NB4 (cell line): ENCODE measurements at regions not wholly inside any gene's neighbourhood (a gene's known extent, or its start where the extent isn't known, plus 50 kb on each side); places are given as distances from the start of the nearest gene placed in this dataset.

Experiments
- DNase-seq: peaks from one replicate; pipeline ENCODE4 v3.0.0; 2010; ENCODE audit warnings: low read depth
- H3K4me3 ChIP-seq: one replicate; pipeline ENCODE4 v1.5.1; 2011; ENCODE audit warnings: mild to moderate bottlenecking, low read depth, low read length, moderate library complexity
- MYC ChIP-seq: IDR thresholded peaks from 2 replicates; pipeline ENCODE4 v1.6.1; 2011; ENCODE audit warnings: low read depth, low read length
- POLR2A ChIP-seq: IDR thresholded peaks from 2 replicates; pipeline ENCODE4 v1.6.1; 2011; ENCODE audit warnings: mild to moderate bottlenecking; ENCODE audit not compliant: insufficient read length; ENCODE audit errors: extremely low read depth
- TF ChIP-seq, protein P1 (sequence below): IDR thresholded peaks from one replicate; pipeline ENCODE4 v1.5.1; 2012; ENCODE audit warnings: low read depth, low read length
- TF ChIP-seq, protein P2 (sequence below): IDR thresholded peaks from 2 replicates; pipeline ENCODE4 v1.6.1; 2011; ENCODE audit warnings: low read depth, low read length

DNA sequence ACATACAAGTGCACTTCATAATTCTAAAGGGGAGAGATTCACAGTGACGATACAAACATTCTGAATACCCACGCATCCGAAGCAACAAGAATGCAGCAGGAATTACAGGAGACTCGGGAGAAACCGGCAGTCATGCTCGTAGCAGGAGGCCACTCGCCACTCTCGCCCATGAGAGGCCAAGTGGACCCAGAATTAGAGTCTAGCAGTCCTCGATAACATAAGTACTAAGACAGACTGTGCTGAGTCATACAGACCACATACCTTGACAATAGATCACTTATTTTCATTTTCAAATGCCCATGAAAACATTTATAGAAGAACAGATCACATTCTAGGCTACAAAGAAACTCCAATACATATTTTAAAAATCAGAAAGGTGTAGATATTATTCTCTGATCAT, 299.1 kb upstream of the TSHZ3 start:
- no peak for DNase-seq
- H3K4me3 ChIP-seq, result no peak overlapping the region
- TF ChIP-seq, protein P1, sequence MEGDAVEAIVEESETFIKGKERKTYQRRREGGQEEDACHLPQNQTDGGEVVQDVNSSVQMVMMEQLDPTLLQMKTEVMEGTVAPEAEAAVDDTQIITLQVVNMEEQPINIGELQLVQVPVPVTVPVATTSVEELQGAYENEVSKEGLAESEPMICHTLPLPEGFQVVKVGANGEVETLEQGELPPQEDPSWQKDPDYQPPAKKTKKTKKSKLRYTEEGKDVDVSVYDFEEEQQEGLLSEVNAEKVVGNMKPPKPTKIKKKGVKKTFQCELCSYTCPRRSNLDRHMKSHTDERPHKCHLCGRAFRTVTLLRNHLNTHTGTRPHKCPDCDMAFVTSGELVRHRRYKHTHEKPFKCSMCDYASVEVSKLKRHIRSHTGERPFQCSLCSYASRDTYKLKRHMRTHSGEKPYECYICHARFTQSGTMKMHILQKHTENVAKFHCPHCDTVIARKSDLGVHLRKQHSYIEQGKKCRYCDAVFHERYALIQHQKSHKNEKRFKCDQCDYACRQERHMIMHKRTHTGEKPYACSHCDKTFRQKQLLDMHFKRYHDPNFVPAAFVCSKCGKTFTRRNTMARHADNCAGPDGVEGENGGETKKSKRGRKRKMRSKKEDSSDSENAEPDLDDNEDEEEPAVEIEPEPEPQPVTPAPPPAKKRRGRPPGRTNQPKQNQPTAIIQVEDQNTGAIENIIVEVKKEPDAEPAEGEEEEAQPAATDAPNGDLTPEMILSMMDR, result no peak
- TF ChIP-seq, protein P2, sequence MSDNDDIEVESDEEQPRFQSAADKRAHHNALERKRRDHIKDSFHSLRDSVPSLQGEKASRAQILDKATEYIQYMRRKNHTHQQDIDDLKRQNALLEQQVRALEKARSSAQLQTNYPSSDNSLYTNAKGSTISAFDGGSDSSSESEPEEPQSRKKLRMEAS, result no peak
- TF ChIP-seq POLR2A, result no peak

DNA sequence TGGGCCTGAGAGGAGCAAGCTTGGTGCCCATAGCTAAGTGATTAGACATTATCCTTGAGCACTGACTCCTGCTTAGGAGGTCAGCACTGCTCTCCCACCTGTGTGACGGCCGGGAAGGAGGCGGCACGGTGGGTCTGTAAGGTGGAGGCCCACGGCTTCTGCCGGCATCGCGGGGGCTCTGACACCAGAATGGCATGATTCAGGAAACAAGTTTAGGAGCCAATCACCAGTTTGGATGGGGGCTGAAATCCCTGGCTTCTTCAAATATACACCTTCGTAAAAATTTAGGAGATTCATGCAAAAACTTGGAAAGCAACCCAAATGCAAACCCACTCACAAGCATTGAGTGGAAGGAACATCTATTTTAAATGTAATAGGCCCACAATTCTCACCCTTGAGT, 307.3 kb upstream of the TSHZ3 start:
- TF ChIP-seq, protein P2, result no peak
- TF ChIP-seq MYC (no peak), POLR2A (no peak)
- TF ChIP-seq, protein P1, result no peak
- no peak overlapping the region for H3K4me3 ChIP-seq
- no peak for DNase-seq

DNA sequence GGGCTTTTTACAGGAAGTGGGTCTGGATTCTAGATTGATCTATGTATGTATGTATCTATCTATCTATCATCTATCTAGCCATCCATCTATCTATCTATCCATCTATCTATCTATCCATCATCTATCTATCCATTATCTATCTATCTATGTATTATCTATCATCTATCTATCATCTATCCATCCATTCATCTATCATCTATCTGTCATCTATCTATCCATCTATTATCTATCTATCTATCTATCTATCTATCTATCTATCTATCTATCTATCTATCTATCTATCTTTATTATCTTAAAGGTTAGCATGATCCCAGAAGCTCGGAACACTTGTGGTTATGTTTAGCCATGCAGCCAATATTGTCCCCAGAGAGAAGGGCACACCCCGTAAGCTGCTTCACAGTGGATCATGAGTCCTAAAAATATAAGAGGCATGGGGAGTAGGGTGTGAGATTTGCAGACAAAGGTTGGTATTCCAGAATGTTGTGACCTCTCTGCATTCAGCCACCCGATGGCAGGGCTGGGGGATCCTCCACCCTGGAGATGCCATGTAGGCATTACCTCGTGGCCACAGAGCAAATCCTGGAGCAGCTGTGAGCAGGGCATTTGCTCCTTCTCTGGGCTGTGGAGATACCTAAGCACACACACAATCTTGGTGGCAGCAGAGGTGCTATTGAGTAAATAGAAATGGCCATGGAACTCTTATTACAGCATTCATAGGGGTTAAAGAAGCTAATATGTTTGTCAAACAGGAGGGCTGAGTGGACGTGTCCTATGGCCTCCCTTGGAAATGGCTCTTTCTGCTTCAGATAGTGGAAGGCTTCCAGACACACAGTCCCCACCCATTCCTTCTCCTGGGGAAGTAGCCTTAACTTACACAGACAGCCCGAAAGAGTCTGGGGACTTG, 310.0 kb upstream of the TSHZ3 start:
- TF ChIP-seq, protein P2, result no peak
- no peak for TF ChIP-seq MYC
- no peak for TF ChIP-seq POLR2A
- no peak overlapping the region for H3K4me3 ChIP-seq
- DNase-seq, result no peak

GRCh38 chr19:31659897-31660210, 310.6 kb upstream of the TSHZ3 start:
- TF ChIP-seq MYC (no peak), POLR2A (no peak)
- TF ChIP-seq, protein P1, result no peak
- TF ChIP-seq, protein P2, result no peak

DNA sequence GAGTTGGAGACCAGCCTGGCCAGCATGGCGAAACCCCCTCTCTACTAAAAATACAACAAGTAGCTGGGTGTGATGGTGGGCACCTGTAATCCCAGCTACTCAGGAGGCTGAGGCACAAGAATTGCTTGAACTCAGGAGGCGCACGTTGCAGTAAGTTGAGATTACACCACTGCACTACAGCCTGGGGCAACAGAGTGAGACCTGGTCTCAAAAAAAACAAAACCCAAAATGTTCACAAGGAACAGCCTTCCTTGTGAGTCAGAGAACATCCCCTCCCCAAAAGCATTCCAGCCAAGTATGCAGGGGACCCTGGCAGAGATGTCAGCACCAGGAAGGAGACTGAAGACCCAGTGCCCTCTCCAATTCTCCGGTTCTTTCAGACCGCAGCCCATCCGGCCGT, 314.9 kb upstream of the TSHZ3 start:
- H3K4me3 ChIP-seq, result no peak overlapping the region
- no peak for DNase-seq
- TF ChIP-seq MYC (no peak), POLR2A (no peak)
- TF ChIP-seq, protein P2, result no peak
- TF ChIP-seq, protein P1, result no peak

More at GRCh38 chr19:31659897-31660210, 310.6 kb upstream of the TSHZ3 start:
- DNase-seq, result no peak
- no peak overlapping the region for H3K4me3 ChIP-seq

- no peak overlapping the region for H3K4me3 ChIP-seq
- no peak for DNase-seq
- TF ChIP-seq, protein P2, result no peak
- TF ChIP-seq, protein P1, result no peak
- TF ChIP-seq MYC, result no peak
- TF ChIP-seq POLR2A, result no peak
Observed at GRCh38 chr19:31664997-31665396, 315.8 kb upstream of the TSHZ3 start.
